ENCODE measurements at regions not wholly inside any gene's neighbourhood (a gene's known extent, or its start where the extent isn't known, plus 50 kb on each side); places are given as distances from the start of the nearest gene placed in this dataset.
"Not testable (repeated sequence)": the region's sequence is repeated elsewhere in the genome, so short reads cannot be mapped to it uniquely, and the experiment has no call there.

DNA sequence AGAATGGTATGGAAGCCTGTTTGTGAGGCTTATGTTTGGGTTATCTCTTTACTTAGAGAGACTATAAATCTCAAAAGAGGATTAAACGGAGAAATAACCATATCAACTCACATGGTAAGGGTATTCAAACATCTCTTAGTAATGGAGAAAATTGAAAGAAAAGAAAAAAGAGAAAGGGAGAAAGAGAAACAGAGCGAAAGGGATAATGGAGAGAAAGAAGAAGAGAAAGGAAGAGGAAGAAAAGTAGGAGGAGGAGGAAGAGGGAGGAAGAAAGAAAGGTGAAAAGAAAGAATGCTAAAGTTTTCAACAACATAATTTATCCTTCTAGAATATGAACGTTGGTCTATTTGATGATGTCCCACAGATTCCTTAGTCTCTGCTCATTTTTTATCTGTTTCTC is 506.3 kb downstream of the FOXD4L5 start:
- not testable (repeated sequence) for TF ChIP-seq POLR2A (IDR thresholded peaks at IDR 0.05)
- TF ChIP-seq, protein P1, sequence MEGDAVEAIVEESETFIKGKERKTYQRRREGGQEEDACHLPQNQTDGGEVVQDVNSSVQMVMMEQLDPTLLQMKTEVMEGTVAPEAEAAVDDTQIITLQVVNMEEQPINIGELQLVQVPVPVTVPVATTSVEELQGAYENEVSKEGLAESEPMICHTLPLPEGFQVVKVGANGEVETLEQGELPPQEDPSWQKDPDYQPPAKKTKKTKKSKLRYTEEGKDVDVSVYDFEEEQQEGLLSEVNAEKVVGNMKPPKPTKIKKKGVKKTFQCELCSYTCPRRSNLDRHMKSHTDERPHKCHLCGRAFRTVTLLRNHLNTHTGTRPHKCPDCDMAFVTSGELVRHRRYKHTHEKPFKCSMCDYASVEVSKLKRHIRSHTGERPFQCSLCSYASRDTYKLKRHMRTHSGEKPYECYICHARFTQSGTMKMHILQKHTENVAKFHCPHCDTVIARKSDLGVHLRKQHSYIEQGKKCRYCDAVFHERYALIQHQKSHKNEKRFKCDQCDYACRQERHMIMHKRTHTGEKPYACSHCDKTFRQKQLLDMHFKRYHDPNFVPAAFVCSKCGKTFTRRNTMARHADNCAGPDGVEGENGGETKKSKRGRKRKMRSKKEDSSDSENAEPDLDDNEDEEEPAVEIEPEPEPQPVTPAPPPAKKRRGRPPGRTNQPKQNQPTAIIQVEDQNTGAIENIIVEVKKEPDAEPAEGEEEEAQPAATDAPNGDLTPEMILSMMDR (IDR thresholded peaks at IDR 0.05): not testable (repeated sequence)

Measured in upper lobe of left lung (tissue), 4 donors.